PFSK-1 (cell line): ENCODE measurements at regions not wholly inside any gene's neighbourhood (a gene's known extent, or its start where the extent isn't known, plus 50 kb on each side); places are given as distances from the start of the nearest gene placed in this dataset.

Experiments used
- POLR2AphosphoS5 ChIP-seq: IDR thresholded peaks from 2 replicates; pipeline ENCODE4 v1.6.1; 2012; ENCODE audit warnings: low read depth, mild to moderate bottlenecking, control low read depth, low read length, moderate library complexity
- REST ChIP-seq, 2 experiments: IDR thresholded peaks; 2 replicates each; pipeline versions ENCODE4 v1.6.1 to v1.8.0; 2011 to 2012; ENCODE audit warnings: low read depth in 2 of 2, low read length in 2 of 2, control low read depth in 1 of 2, inconsistent platforms in 1 of 2, mild to moderate bottlenecking in 1 of 2, moderate library complexity in 1 of 2; ENCODE audit not compliant: insufficient read depth in 1 of 2
- TAF1 ChIP-seq: IDR thresholded peaks from 2 replicates; pipeline ENCODE4 v1.6.1; 2012; ENCODE audit warnings: low read length, control low read depth, borderline replicate concordance; ENCODE audit not compliant: insufficient read depth

DNA sequence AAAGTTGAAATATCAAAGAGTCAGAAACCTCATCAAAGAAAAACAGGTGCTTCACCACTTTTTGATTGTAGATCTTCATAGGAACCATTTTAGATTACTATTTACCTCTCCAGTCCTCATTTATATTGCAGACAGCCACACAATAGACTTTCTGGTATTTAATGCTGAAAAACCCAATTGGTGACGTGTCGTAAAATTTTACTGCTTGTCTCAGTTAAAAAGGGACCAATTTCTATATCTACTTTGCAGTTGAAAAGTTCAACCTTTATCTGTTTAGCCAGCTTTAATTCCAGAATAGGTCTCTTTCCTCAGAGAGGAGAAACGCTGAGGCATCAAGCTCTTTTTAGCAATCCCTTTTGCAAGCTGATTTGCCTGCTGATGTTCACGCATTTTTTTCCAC lies 1722.4 kb downstream of the PLA2G4A start:
- no peak for TF ChIP-seq POLR2AphosphoS5
- TF ChIP-seq REST (IDR thresholded peaks at IDR 0.05; ENCODE audit: insufficient read depth in 1 of 2, low read depth in 2 of 2, low read length in 2 of 2), result no peak
- no peak for TF ChIP-seq TAF1
